Hematopoietic multipotent progenitor cell treated with erythropoietin and hydrocortisone succinate and interleukin-3 and kit ligand, for 17 days (in vitro differentiated cells): ENCODE measurements at regions not wholly inside any gene's neighbourhood (a gene's known extent, or its start where the extent isn't known, plus 50 kb on each side); places are given as distances from the start of the nearest gene placed in this dataset.
"Not testable (repeated sequence)": the region's sequence is repeated elsewhere in the genome, so short reads cannot be mapped to it uniquely, and the experiment has no call there.

Experiments used
- DNase-seq: peaks from one replicate; pipeline ENCODE4 v3.0.0-alpha.2; 2015; ENCODE audit warnings: low spot score

DNA sequence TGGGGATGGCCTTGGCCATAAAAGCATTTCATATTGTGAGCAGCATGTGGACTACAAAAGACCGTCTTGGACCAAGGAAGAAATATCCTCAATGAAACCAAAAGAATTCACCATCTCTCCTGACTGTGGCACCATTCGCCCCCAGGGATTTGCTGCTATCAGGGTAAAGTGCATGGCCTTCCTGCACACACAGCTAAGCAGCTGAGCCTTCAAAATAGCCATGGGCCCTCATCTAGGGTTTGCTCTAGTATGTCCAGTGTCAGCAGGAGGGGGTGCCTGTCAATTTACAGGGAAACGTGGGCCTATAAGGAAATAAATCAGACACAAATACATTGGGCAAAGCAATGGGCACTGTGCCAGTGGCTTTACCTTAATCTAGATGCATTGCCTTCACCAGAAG is 296.6 kb upstream of the NBPF12 start:
- DNase-seq: not testable (repeated sequence)

DNA sequence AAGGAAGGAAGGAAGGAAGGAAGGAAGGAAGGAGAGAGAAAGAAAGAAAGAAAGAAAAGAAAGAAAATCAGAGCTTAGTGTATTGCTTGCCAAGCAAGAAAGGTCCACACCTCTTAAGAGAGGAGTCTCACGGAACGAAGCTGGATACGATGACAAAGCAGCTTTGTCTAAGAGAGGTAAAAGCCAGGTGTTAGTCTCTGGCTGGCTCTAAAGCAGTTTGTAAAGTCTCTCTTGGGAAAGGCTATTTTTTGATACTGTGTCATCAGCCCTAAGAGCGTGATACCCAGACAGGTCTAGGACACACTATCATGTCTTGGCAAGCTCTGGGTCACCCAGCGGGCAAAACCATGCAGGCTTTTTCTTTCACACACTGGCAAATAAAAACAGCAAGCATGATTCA is 297.5 kb upstream of the NBPF12 start:
- DNase-seq: not testable (repeated sequence)

DNA sequence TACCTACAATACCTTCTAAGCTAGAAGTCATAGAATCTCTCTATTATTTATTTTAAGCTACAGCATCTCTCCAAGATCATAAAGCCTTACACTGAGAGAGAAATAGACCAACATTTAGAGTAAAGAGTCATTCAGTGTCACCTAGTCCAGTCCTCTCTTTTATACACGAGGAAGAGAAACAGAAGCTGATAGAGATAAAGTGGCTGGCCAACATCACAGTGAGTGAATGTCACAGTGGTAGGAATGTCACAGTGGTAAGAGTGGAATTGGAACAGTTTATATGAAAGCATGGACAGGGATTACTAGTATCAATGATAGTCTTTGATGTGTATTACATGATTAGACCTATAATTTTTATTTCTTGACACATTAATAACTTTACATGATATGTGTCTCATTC is 307.8 kb upstream of the NBPF12 start:
- not testable (repeated sequence) for DNase-seq

DNA sequence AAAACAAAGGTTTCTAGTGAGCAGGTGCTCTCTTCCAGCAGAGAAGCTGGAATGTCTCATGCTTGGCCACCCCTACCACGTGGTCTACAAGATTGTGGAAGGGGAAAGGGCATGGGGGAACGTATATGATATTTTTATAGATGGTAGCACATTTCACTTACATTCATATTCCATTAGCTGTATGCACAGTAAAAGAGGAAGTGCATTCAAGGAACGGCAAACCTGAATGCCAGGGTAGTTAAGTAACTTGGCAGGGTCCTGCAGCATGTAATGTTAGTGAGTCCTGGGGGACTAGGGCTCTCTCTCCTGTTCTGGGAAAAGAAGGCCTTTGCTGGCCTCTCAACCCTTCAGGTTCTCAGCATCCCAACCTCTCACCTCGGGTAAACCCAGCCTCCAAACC is 319.5 kb upstream of the NBPF12 start:
- DNase-seq: not testable (repeated sequence)

DNA sequence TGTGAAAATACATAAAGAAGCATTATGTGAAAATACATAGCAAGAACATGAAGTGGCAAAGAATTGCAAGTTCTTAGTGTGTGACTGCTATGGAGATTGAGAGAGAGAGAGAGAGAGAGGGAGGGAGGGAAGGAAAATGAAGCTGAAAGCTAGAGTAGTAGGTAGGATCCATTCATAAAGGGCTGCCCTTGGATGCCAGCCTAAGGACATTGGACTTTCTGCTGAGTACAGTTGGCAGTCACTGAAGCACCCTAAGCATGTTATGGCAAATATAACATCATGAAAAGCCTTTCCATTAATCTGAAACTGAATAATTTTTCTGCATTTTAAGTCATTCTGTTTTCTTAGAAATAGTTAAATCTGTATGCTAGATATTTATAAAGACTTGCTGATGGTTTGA is 333.4 kb upstream of the NBPF12 start:
- not testable (repeated sequence) for DNase-seq

DNA sequence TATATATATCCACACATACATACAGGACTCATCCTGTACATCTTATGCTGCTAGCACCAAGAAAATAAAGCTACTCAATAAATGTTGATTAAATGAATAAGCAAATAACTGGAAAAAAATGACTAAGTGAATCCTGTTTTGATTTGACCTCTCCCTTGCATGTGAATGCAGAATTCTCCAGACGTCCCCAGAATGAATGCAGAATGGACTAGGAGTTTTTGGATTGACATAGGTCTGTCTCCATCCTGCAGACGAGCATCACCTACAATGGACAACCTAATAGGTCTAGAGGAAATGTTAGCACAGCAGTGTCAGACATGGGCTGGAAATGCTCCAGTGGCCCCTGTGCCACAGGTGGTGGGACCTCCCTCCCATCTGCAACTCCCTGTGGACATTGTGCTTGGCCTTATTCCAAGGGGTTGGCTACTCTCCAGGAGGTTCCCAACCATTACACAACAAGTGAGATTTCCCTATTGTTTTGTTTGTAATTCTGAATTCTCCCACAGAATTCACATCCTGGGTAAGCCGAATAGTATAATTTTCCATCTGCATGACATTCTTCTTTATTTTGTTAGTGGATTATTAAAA is 337.3 kb upstream of the NBPF12 start:
- not testable (repeated sequence) for DNase-seq

DNA sequence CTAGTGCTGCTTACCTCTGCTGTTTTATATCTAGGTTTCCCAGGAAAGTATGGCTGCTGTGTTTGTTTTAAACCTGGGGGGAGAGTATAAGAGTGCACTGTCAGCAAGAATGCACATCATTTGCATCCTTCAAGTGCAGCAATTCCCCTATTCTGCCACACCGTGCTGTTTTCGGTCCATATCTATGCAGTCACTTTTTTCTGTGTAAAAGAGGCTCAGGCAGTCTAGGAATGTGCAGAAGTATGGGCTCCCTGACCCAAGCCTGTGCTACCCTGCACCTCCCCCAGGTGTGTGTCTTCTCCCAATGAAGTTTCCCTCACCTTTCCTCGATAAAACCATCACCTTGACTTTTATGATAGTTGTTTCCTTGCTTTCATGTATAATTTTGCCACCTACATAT is 338.2 kb upstream of the NBPF12 start:
- not testable (repeated sequence) for DNase-seq

DNA sequence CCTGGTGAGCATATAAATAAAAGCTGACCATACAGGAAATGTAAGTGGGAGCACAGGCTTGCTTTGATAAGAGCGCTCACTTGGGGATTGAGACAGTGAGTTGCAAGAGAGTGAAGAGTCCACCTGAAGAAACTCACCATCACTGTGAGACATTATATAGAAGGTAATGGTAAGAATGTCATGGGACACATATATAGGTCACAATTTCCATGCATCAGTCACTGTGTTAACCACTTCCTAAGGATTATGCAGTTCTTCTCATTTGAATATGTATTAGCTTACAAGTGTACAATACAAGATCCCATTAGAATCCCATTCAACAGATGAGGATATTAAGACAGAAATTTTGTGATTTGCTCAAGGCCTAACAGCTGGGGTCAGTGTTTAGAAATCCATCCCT is 352.4 kb upstream of the NOTCH2NLA start:
- not testable (repeated sequence) for DNase-seq

DNA sequence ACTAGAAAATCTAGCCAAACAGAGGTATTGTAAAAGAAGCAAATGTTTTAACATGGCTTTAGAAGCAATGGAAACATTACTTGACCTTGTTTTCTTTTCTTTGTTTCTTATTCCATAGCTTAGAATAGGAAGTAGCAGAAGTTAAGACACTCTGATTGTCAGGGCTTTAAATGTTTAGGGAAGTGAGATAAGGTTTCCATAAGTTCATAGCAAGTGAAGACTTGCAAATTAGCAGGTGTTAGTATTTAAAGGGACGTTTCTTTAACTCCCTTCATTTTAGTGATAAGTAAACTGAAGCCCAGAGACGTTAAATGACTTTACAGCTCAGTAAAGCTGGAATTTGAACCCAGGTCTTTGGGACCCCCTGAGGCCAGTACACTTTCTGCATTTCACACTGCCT is 338.7 kb upstream of the NOTCH2NLA start:
- not testable (repeated sequence) for DNase-seq

DNA sequence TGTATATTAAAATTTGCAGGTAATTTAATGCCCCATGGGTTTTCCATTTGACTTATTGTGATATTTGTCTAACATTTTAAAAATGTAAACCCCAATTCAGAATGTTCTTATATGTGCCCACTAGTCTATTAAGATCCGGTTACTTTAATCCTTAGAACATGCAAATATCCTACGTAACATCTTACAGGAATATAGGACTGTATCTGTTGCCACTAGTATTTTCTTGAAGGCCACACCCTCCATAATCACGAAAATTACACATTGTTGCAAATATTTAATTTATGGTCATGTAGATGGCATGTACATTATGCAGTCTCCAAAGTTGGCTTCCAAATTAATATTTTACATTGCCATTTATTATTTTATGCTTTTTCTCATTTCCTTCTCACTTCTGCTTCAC is 329.2 kb upstream of the NOTCH2NLA start:
- not testable (repeated sequence) for DNase-seq

DNA sequence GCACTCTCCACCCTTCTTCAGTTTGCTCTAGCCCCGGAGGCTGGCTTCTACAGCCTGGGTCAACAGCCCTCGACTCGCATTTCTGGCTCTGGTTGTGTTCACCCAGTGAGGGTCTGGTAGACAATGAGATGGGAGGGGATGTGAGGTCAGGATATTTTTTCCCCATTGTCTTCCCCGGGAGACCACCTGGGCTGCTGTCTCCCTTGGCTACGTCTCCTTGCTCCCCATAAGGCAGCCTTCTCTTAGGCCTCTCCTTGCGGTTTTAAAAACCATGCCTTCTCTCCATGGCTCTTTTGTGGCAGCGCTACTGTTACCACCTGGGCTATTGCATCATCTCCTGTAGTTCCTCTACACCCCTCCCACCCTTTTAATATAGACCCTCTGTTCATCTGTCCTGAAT is 327.6 kb upstream of the NOTCH2NLA start:
- DNase-seq: not testable (repeated sequence)

DNA sequence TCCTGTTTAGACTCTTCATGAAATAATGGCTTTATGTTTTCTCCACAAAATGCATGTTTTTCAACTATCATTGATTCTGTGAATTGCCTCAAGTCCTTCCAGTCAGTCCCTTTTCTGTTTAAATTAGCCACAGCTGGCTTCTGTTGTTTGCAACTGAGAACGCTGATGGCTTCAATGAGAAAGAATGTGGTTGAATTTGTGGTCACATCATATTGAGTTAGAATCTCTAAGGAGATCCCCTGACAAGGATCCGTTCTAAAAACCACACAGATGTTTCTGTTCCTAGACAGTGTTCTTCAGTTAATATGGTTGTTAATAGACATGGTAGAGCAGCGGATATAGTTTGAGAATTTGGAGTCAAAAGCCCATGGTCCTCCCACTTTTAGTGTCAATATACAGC is 323.6 kb upstream of the NOTCH2NLA start:
- DNase-seq: not testable (repeated sequence)

DNA sequence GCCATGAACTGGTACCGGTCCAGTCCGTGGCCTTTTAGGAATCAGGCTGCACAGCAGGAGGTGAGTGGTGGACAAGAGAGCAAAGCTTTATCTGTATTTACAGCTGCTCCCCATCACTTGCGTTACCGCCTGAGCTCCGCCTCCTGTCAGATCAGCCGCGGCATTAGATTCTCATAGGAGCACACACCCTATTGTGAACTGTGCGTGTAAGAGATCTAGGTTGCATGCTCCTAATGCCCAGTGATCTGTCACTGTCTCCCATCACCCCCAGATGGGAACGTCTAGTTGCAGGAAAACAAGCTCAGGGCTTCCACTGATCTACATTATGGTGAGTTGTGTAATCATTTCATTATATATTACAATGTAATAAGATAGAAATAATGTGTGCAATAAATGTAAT is 319.9 kb upstream of the NOTCH2NLA start:
- DNase-seq: not testable (repeated sequence)

DNA sequence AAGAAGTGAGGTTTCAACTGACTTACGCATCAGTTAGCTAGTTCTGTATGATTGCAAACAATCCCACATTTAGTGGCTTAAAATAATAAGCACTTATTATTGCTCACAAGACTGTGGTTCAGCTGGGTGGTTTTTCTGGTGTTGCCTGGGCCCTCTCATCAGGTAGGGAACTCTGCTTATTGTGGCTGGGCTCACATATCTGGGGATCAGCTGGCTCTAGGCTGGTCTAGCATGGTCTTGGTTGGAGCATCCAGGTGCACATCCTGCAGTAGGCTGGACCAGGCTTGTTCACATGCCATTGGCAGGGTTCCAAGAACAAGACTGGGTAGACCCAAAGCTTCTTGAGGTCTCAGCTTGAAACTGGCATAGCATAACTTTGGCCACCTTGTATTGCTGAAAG is 317.4 kb upstream of the NOTCH2NLA start:
- DNase-seq: not testable (repeated sequence)

DNA sequence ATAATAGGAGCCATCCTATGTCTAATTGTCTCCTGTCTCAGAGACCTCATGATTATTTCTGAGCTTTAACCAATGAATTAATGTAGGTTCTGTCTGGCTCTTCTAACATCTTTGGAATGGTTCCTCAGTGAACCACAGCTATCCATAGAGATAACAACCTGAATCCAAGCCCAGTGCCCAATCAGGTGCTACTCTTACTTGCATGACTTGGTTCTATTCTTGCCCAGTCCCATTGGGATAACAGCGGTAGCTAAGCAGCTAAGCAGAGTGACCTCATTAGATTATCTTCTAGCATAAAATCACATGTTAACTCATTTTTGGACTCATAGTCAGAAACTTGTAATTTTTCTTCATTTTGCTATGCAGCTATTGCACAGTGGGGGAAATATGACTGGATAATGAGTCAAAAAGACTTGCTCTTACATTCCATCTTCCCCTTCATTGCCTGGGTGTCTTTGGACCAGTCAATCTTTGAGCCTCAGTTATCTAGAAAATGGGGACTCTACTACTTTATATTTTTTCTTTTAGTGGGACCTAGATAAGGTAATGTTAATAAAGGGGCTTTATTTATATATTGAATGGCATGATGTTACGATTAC is 309.1 kb upstream of the NOTCH2NLA start:
- not testable (repeated sequence) for DNase-seq

DNA sequence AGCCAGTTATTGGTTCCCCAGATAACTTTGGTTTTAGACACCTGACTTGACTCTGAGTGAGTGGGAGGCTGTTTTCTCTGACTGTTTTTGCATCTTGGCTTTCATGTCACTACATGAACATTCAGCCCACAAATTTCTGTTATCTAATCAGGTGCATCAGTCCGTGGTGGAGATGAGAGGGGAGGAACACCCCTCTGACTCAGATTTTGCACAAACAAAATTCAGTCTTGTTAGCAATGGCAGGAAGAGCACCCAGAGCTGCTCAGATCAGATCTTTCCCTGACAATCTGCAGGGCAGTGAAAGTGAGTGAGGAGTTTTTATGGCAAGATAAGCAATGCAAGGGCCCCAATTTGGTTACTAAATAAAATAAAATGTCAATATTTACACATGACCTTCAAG is 307.2 kb upstream of the NOTCH2NLA start:
- DNase-seq: not testable (repeated sequence)

DNA sequence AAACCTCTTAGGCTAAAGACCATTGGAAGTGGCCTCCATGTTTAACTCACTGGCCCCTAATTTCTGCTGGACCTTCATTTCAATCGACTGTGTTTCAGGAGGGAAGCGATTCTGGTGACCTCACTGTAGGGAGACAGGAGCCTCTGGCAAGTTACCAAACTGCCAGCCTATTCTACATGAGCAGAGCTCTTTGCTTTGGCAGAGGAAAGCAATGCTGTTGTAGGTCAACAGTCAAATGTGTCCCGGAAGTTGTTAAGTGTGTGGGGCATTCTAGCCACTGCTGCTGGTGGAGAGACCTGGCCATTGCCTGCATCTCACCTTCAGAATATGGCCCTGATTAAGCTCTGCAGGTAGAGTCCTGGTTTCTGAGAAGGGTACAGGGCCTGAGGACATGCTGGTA is 306.8 kb upstream of the NOTCH2NLA start:
- DNase-seq: not testable (repeated sequence)

DNA sequence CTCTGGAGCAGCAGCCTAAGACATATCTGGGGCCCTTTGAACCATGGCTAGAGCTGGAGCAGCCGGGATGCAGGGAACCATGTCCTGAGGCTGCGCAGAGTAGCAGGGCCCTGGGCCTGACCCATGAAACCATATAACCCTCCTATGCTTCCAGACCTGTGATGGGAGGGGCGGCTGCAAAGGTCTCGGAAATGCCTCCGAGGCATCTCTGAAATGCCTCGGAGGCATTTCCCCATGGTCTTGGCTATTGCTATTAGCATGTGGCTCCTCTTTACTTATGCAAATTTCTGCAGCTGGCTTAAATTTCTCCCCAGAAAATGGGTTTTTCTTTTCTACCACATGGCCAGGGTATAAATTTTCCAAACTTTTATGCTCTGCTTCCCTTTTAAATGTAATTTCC is 302.1 kb upstream of the NOTCH2NLA start:
- not testable (repeated sequence) for DNase-seq

DNA sequence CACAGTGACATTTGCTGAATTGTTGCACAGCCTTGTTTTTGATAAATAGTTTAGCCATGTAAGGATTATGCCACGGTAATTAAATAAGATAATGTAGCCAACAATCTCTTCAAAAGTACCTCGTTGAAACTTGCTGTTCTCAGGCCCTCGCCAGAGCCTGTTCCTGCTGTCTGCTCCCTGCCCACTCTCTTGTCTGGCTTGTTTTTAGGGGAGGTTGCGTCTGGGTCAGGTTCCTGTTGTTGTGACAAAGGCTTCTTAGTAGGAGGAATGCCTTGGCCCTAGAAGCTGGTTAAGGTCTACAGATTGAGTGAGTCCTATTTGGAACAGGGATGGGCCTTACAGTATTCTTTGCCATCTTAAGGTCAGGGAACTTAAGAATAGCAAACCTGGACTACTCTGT is 294.0 kb upstream of the NOTCH2NLA start:
- not testable (repeated sequence) for DNase-seq

DNA sequence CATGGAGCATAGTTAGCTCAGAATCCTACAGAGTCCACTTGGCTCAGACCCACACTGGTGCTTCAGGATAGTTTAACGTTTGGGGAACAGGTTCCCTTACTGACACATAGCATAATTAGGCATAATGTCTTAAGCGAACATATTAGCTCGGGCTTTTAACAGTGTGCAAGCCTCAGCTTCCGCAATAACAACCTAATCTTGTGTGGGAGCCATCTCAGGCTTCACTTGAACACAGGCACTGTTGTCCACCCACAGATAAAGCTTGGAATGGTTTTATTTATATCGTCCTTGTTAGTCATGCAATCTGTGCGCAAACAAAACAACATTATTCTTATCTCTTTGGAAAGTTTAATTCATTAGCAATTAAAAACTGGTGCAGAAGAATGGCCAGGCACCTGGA is 293.5 kb upstream of the NOTCH2NLA start:
- DNase-seq: not testable (repeated sequence)

DNA sequence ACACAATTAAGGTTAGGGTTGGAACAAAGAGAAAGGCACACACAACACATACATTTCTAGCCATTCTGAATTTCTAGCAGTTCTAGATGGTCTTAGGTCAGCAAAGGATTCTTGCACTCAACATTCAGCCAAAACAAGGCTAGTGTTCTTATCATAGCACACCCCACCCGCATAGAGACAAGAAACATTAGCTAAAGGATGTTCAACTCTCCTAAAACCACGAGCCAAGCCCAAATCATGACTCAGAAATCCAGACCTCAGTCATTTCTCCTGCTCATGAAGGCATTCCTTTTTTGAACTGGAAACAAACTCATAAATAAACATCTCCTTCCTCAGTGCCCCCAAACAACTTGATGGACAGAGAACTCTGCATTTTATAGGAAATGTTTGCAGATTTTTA is 293.0 kb upstream of the NOTCH2NLA start:
- not testable (repeated sequence) for DNase-seq

DNA sequence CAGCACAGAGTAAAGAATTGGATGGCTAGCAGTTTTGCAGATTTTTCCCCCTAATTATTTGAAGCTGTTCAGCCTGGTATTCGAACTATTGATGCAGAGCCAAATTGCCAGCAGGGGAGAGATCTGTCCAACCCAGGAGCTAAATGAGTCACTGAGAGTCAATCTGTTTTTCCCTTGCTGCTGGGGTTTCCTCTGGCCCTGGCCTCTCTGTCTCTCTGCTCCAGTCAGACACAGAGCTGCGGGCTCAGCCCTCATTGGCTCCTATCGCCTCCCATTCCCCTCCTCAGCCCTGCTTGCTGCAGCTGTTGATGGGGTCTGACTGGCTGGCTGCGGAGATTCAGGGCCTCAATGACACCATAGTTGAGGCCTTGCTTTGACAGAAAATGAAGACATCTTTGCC is 284.9 kb upstream of the NOTCH2NLA start:
- DNase-seq: not testable (repeated sequence)

DNA sequence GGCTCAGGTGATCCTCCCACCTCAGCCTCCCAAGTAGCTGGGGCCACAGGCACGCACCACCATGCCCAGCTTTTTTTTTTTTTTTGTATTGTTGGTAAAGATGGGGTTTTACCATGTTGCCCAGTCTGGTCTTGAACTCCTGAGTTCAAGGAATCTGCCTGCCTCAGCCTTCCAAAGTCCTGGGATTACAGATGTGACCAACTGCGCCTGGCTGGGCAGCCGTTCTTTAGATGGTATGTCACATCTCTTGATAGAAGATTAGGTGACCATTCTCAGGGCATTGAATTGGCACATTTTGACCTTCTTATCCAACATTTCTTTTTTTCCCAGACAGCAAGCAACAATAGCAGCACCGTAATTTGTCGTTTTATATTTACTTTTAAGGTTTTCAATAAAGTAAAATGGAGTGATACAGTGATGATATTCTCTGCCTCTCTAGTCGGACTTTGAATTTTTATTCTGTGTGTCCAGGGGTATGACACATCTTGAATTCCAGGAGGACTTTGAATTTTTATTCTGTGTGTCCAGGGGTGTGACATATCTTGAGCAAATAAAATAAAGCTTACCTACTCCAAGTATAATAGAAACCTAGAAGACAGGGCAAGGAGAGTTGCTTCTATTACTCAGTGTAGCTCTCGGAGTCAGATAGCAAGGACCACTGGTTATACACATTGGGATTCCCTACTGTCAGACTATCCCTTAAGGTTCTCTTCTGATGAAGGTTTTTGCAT is 282.4 kb upstream of the NOTCH2NLA start:
- DNase-seq: not testable (repeated sequence)
